Hematopoietic multipotent progenitor cell treated with erythropoietin and hydrocortisone succinate and interleukin-3 and kit ligand, for 15 days (in vitro differentiated cells): ENCODE measurements at regions not wholly inside any gene's neighbourhood (a gene's known extent, or its start where the extent isn't known, plus 50 kb on each side); places are given as distances from the start of the nearest gene placed in this dataset.

Experiments
- DNase-seq: peaks from one replicate; pipeline ENCODE4 v3.0.0-alpha.2; 2015; ENCODE audit warnings: low spot score

DNA sequence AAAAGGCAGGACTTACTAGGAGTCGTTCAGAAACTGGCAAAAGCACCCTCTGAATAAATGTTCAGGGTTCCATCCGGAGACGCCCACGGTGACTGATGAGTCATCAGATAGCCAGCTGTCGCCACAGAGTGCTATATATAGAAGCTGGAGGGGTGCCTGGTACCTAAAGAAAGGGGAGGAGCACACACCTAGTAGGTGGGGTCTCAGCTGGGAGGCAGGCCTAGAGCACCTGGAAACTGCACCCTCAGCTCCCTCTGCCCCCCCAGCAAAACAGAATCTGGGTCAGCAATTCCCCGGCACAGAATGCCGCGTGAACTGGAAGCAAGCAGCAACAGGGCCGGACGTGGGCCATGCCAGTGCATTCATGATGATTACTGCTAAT is 242.0 kb downstream of the BCOR start:
- peak; percentile 25 for DNase-seq

DNA sequence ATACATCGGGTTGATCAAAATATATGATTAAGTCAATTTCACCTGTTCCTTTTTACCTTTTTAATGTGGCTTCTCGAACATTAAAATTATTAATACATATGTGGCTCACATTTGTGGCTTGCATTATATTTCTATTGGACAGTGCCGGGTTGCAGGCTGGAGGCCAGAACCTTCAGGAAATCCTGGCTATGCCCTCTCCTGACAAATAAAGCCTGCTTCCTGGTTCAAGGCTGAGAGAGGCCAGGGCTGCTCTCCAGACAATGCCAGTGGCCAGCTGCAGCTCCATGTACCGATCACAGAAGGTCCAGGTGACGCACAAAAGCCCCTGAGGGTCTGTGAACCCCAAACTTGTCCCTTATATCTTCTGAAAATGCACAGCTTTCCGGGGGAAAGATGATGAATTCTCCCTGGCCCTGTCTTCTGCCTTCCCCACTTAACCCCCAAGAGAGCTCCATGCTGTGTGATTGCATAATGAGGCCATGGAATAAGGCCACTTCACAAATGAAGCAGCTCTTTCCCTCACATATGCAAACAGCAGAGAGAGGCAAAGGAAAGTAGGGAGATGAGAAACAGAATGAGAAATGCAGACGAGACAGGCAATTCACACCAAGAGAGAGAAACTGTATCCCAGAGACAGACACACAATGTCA is 241.2 kb downstream of the BCOR start:
- DNase-seq, result no peak

DNA sequence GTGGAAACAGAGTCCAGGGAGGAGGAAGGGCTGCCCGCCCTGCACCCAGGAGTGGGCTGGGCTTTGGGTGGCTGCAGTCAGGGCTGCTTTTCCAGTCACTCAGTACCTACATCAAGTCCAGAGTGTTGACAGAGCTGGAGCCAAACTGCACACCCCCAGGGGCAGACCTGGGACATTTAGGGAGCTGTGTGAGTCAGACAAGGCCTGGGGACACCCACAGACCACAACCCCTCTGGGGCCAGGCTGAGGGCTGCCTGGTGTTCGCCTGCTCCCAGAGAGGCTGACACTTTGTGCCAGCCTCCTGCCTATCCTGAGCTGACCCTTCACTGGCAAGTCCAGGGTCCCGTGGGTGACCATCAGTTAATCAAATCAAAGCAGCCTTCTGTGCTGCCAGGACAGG is 240.0 kb downstream of the BCOR start:
- no peak for DNase-seq

DNA sequence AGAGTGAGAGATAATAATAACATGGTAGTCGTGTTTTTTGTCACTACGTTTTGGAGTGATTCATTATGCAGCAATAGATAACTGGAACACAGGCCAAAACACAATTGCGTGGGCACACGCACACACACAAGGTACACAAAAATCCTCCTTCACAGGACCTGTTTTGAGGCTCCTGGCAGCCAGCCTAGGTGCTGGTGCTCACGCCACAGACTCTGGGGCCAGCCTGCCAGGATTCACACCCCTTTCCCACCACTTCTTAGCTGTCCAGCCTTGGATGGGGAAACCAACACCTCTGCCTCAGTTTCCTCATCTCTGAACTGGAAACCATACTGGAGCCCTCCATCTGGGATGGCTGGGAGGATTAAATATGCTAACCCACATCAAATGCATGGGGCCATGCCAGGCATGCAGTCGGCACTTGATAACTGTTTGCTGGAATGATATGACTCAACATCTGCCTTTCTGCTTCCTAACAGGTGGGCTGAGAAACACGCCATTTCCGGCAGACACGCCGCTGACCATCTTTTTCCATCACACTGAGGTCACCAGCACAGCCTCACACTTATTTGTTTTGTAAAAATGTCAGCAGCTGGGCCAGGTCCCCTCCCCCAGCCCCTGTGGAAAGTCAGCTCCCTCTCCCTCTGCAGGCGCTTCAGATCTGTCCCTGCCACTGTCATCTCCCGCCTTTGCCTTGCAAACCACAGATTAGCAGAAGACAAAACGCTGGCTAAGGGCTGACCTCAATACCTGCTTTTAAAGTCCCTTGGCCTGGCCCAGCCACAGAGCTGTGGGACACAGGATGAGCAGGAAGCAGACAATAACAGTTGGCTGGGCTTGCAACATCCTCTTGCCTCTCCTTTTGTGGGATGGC is 237.5 kb downstream of the BCOR start:
- no peak for DNase-seq

DNA sequence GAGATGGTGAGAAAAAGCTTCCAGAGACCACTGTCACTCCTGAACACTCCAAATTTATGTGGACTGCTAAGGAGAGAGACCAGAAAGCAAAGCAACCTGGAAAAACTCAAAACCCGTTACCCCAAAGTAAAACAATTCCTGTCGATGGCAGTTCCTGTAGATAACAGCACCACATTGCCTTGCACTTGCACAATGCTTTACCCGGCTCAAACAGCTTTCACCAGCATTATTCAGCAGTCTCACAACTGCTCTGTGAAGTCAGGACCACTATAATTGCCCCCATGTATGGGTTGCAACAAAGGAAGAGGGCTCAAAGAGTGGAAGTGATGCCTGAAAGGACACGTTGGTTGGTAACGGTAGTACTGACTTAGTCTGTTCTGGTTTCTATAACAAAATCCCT is 234.8 kb downstream of the BCOR start:
- no peak for DNase-seq

DNA sequence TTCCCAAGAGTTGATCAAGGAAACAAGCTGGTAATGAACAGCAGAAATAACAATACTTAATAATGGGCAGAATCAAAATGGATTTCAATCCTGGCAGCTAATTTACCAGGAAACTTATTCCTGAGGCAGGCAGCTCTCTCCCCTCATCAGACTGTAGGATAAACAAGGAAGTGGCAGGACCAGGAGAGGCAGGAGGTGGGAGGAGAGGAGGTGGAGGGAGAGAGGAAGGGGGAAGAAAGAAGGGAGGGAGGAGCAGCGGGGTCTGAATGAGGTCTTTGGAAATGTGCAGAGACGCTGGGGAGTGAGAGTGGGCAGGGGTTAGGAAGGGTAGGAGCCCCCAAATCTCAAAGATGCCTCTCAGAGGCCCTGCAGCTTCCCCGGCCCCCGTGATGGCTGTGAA is 231.5 kb downstream of the BCOR start:
- no peak for DNase-seq

DNA sequence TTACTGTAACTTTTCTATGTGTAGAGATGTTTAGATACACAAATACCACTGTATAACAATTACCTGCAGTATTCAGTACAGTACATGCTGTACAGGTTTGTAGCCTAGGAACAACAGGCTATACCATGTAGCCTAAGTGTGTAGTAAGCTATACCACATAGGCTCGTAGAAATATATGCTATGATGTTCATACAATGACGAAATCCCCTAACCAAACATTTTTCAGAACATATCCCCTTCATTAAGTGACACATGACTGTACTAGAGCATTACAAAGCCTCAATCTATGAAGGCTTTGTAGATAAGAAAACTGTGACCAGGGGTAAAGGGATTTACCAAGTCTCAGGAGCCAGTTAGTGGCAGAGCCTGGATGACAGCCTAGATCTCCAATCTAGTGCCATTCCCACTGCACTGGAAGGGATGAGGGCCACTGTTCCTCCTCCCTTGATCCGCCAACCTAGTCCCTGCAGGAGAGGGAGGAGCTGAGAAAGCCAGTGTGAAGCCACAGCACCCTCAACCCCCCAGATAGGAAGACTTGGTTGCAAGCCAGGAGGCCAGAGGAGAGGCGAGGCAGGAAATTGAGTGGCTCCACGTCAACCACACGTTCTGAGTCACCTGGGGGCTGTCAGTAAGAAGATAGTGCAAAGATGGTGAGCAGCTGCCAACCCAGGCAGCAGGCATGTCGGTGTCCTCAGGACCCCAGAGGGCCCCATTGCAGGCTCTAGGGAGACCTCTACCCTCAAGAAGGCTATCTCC is 227.7 kb downstream of the BCOR start:
- no peak for DNase-seq

DNA sequence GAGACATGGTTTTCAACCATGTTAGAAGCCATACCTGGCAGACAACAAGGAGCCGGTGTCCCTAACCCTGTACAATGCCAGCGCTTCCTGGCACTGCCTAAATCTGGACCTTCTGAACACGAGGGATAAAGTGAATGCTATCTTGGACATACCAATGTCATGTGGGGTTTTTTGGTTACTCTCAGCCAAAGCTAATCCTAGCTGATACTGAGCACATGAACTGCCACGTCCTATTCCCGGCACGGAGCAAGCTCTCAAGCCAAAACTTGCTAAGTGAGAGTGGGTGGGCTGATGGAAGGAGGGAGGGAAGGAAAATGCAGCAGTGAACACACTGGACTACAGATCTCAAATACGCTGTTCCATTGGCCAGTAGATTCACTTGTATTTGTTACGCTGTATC is 226.1 kb downstream of the BCOR start:
- no peak for DNase-seq

DNA sequence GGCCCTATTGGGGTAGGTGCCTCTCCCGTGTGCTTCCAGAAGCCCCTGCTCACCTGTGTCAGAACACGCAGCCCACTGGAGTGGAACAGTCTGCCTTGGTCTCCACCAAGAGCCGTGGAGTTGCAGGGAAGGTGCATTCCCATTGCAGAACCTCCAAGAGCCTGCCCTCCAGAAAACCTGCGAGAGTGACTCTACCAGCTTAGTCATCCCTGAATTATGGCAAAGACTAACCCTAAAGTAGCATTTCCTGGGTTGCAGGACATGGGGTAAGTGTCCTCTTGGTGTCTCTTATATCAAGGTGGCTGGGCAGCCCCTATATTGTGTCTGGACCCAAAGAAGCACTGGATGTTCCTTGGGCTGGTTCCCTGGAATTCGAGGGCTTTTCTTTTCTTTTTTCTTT is 224.6 kb downstream of the BCOR start:
- no peak for DNase-seq

DNA sequence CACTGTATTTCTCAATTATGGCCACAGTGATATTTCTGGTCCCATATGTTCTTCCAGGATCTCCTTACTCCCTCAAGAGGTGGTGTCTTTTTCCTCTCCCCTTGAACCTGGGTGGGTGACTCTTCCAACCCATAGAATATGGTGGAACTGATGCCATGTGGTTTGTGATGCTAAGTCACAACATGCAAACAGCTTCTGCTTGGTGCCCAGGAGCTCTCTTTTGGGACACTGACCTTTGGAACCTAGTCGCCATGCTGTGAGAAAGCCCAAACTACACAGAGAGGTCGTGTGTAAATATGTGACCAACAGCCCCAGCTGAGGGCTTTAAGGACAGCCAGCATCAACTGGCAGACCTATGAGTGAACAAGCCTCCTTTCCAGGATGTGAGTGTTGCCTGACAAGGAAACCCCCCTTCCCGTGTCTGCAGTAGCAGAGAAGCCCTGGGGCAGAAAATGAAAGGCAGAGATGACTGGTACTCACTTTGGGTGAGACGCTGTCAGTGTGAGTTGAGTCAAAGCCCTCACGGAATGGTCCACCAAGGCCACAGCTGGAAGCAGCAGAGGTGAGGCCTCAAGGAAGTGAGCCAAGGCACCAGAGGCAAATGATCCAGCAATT is 223.4 kb downstream of the BCOR start:
- no peak for DNase-seq

DNA sequence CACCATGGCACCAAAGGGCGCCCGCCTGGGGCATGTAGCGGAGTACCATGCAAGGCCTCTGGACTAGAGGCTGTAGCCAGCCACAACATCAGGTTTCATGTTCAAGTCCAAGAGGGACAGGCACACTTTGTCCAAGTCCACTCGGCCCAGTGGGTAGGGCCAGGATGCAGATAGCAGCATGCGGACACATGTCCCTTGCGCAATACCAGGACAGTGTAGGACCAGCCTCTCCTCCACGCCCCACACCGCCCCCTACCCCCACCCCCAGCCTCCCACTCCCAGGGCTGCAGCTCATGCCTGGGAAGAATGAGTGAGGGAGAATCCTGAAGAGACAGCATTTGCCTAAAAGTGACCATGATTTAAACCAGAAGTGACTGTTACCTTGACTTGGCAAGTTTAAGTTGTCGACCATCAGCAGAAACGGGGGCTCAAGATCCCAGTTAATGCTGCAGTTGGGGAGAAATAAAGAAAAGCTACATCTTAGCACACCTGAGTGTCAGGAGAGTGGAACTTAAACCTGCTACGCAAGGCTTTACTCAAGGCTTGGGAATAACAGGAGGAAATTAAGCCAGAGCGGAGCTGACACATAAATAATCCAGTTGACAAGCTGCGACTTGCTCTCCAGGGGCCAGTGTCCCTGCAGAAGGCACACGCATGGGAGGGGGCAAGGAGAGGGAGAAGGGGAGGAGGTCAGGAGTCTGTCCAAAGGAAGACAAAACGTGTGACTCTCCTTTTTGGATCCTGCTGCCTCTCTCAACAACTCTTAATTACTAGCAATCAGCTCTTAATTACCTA is 221.7 kb downstream of the BCOR start:
- DNase-seq, result no peak

DNA sequence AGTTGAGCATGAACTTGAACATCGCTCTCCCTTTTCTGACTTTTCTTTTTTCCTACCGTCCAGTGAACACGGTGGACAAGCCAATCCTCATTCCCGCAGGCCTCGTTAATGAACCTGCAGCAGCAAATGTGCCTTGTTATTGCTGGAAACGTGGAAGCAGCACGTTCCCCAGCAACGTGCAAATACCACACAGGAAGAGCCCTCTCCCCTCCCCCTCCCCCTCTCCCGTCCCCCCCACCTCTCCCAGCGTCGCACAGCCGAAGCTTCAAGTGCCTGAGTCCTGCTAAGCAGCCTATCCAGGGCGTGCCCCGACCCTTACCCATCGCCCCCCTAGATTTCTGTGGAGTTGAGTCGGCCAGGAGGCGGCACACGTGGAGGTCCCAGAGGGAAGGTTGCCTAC is 219.9 kb downstream of the BCOR start:
- DNase-seq, result no peak

DNA sequence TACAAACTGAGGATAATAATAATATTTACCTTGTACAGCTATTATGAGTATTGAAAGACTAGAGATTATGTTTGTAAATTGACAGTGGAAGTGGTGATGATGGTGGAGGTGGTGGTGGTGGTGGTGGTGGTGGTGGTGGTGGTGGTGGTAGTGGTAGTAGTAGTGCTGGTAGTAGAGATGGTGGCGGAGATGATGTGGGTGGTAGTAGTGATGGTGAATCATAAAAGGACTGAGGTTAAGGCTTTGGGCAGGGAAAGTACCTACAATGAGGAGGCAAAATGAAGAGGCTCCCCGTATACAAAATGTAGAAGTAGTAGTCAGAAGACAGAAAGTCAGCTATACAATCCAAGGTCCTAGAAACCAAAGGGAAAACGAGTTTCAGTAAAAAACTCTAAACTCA is 214.1 kb downstream of the BCOR start:
- no peak for DNase-seq

DNA sequence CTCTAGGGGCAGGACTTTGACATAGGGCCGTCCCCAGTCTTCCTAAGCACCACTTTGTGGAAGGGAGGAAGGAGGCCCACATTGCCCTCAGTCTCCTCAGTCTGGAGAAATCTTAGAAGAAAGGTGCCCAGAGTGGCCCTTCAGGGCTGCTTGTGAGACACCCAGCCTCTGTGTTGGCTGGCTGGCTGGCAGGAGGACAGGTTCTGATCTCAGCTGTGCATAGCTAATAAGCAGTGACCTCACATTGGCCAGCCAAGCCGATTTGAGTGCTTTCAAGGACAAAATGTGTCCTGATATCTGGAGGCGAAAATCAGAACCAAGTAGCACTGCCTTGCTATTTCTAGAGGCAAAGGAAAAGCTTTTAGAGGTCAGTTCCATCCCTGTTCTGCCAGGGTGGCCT is 211.5 kb downstream of the BCOR start:
- DNase-seq, result no peak

DNA sequence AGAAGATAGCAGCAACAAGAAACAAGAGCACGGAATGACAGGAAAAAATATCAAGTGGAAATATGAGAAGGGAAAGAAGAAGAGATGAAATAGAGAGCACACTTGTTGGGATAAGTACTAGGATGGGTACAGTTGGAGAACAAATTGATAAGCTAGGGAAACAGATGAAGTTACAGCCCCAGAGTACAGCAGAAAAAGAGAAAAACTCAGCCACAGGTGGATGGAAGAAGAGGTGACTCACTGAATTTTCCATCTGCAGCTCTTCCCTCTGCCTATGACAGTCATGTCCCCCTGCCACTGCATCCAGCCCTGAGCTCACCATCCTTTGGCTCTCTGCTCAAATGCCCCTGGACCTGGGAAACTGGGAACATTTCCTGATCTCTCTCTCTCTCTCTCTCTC is 209.0 kb downstream of the BCOR start:
- DNase-seq, result no peak

DNA sequence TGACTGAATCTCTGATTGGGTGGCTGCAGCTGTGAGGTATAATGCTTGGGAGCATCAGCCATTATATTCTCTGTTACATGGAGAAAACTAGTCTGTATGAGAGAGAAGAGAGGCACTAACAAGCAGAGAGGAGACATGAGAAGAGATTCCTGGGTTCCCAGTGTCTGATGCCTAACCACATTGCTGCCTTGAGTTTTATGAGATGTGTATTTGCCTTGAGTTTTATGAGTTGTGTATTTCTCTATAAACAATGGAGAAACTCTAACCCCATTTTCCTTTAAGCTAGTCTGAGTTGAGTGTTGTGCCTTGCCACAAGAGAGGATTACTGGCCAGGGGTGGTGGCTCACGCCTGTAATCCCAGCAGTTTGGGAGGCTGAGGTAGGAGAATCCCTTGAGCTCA is 208.1 kb downstream of the BCOR start:
- no peak for DNase-seq

DNA sequence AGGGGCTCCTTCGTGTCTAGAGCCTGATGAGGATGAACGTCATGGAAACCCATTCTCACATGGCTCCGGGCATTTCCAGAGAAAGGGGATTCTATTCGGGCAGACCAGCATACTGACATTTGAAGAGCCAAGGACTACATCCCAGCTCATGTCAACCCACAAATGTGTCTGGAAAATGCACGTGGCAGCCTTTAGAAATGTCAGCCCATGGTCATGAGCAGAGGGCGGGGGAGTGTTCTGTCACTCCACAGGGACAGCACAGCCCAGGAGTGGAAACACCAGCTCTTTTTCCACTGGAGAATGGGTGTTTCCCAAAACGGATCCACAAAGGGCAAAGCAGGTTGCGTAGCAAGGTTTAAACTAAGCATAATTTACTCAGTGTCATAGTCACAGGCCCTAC is 207.0 kb downstream of the BCOR start:
- DNase-seq, result no peak

DNA sequence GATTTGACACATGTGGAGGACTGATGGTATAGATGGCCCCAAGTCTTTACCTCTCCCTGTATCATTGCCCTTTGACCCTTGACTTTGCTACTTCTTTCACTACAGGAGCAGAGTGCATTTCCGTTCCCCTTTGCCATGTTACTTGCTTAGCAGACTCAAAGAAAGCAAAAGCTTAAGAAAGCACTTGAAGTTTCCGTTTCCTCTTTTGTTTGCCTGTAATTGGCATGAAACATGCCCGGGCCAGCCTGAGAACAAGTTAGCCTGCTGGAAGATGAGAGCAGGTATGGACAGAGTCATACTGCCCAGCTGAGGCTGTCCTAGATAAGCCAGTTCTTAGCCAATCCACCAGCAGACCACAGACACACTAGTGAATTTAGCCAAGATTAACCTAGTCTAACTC is 206.0 kb downstream of the BCOR start:
- no peak for DNase-seq

DNA sequence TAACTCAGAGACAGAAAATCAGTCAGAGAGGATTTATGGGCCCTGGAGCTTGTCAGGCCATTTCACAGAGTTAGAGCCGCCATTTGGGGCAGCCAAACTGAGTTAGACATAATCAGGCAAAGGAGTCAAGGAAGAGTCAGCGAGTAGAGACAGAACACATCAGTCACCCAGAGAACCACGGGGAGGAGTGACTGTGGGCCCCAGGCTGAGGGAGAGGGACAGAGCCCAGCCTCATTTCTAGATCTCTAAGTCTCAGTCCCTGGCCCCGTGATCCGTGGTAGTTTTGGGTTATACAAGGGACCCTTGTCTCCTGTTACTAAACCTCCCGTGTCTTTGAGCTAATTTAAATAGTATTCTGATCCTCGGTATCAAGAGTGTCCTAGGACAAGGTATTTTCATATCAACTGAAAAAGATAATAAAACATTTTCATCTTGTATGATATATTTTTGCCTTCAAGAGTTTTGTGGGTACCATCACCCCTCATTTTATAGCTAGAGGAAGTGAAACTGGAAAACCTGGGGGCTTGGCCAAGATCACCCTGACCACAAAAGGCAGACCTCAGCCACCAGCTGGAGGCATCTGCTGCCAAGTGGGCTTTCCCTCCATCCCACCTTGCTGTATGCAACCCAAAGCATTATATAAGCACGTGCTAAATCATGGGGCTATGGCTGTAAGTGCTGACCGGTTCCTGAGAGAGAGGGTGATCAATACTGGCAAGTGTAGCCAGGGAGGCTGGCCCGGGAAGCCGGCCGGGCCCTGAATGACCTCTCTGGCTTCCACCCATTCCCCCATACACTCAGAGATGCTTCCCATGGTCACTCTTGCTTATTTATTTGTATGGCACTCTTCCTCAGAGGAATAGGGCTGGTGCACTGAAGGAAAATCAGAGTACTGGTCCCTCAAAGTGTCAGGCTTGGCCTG is 204.1 kb downstream of the BCOR start:
- no peak for DNase-seq

DNA sequence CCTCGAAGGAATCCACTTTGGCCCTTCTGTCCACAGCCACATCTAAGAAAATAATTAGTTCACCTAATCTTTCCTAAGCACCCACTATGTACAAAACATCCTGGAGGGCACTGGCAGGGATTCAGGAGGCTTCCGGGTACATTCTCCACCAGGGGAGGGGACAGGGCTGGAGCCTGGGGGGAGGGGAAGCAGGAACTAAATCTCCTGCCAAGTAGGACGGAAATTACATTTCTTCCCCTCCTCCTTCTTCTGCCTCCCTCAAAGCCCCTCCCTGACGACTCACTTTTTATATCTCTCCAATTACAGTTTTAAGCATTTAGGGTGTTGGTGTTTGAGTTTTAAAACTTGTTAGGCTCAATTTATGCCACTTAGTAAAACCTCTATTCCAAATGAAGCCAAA is 203.1 kb downstream of the BCOR start:
- DNase-seq, result no peak
